HepG2 (cell line): ENCODE measurements at regions not wholly inside any gene's neighbourhood (a gene's known extent, or its start where the extent isn't known, plus 50 kb on each side); places are given as distances from the start of the nearest gene placed in this dataset.

ENCODE experiments used
- CBX1 ChIP-seq: IDR thresholded peaks from one replicate; pipeline ENCODE4 v1.6.1; 2016; ENCODE audit warnings: antibody characterized with exemption, low read depth
- POLR2A ChIP-seq, 2 experiments: IDR thresholded peaks; 2 replicates each; pipeline ENCODE4 v1.6.1; 2011; ENCODE audit warnings: low read depth in 2 of 2, low read length in 2 of 2, mild to moderate bottlenecking in 1 of 2, moderate library complexity in 1 of 2; ENCODE audit not compliant: insufficient read depth in 1 of 2
- SPEN ChIP-seq: sonication (generic); formaldehyde crosslinking; IDR thresholded peaks from 2 replicates; pipeline ENCODE4 v1.5.1; 2020; ENCODE audit warnings: low read depth, mild to moderate bottlenecking, missing genetic modification reagents
- WIZ ChIP-seq: sonication (generic); formaldehyde crosslinking; IDR thresholded peaks from 2 replicates; pipeline ENCODE4 v1.5.1; 2020; ENCODE audit warnings: mild to moderate bottlenecking, missing genetic modification reagents
- ZBTB7A ChIP-seq: sonication (generic); formaldehyde crosslinking; IDR thresholded peaks from 2 replicates; pipeline ENCODE4 v1.8.0; 2022; ENCODE audit warnings: mild to moderate bottlenecking, missing genetic modification reagents
- ZNF83 ChIP-seq: sonication (generic); formaldehyde crosslinking; IDR thresholded peaks from 2 replicates; pipeline ENCODE4 v1.4.0; 2020; ENCODE audit warnings: missing genetic modification reagents, mild to moderate bottlenecking, borderline replicate concordance
- TF ChIP-seq, protein P1 (sequence below): sonication (generic); formaldehyde crosslinking; IDR thresholded peaks from 2 replicates; pipeline ENCODE4 v1.5.1; 2020; ENCODE audit warnings: mild to moderate bottlenecking, missing genetic modification reagents, moderate library complexity
- TF ChIP-seq, protein P2 (sequence below): sonication (generic); formaldehyde crosslinking; IDR thresholded peaks from 2 replicates; pipeline ENCODE4 v1.8.0; 2022; ENCODE audit warnings: missing genetic modification reagents, mild to moderate bottlenecking, borderline replicate concordance
- TF ChIP-seq, protein P3 (sequence below): sonication (generic); formaldehyde crosslinking; IDR thresholded peaks from 2 replicates; pipeline ENCODE4 v1.4.0; 2020; ENCODE audit warnings: missing genetic modification reagents, borderline replicate concordance

DNA sequence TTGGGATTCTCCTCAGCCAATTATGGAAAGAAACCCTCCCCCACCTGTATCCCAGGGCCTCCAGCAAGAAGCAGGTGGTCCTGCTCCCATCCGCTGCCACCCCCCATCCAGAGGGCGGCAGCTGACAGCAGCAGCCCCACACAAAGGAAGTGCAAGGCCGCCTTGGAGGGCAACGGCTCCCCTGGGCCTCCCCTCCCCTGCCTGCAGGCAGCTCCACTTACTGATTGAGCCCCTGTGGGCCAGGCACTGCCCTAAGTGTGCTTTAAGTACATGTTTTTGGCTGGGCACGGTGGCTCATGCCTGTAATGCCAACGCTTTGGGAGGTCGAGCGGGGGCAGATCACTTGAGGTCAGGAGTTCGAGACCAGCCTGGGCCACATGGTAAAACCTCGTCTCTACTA lies 257.6 kb downstream of the PARN start (continued):
- TF ChIP-seq, protein P1, sequence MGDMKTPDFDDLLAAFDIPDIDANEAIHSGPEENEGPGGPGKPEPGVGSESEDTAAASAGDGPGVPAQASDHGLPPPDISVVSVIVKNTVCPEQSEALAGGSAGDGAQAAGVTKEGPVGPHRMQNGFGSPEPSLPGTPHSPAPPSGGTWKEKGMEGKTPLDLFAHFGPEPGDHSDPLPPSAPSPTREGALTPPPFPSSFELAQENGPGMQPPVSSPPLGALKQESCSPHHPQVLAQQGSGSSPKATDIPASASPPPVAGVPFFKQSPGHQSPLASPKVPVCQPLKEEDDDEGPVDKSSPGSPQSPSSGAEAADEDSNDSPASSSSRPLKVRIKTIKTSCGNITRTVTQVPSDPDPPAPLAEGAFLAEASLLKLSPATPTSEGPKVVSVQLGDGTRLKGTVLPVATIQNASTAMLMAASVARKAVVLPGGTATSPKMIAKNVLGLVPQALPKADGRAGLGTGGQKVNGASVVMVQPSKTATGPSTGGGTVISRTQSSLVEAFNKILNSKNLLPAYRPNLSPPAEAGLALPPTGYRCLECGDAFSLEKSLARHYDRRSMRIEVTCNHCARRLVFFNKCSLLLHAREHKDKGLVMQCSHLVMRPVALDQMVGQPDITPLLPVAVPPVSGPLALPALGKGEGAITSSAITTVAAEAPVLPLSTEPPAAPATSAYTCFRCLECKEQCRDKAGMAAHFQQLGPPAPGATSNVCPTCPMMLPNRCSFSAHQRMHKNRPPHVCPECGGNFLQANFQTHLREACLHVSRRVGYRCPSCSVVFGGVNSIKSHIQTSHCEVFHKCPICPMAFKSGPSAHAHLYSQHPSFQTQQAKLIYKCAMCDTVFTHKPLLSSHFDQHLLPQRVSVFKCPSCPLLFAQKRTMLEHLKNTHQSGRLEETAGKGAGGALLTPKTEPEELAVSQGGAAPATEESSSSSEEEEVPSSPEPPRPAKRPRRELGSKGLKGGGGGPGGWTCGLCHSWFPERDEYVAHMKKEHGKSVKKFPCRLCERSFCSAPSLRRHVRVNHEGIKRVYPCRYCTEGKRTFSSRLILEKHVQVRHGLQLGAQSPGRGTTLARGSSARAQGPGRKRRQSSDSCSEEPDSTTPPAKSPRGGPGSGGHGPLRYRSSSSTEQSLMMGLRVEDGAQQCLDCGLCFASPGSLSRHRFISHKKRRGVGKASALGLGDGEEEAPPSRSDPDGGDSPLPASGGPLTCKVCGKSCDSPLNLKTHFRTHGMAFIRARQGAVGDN, result peak; percentile 46; the same call in 1 of the 2 replicates
- TF ChIP-seq WIZ (CRISPR knock-in tag) (0 out of 2 replicates have a peak, but pooled peaks have one; percentile 38), SPEN (CRISPR knock-in tag) (0 out of 2 replicates have a peak, but pooled peaks have one; percentile 32), CBX1 (no peak), ZNF83 (CRISPR knock-in tag) (0 out of 2 replicates have a peak, but pooled peaks have one; percentile 43), ZBTB7A (CRISPR knock-in tag) (0 out of 2 replicates have a peak, but pooled peaks have one; percentile 34), POLR2A (IDR thresholded peaks at IDR 0.05; ENCODE audit: insufficient read depth in 1 of 2, low read depth in 2 of 2, low read length in 2 of 2) (no peak)
- TF ChIP-seq, protein P2, sequence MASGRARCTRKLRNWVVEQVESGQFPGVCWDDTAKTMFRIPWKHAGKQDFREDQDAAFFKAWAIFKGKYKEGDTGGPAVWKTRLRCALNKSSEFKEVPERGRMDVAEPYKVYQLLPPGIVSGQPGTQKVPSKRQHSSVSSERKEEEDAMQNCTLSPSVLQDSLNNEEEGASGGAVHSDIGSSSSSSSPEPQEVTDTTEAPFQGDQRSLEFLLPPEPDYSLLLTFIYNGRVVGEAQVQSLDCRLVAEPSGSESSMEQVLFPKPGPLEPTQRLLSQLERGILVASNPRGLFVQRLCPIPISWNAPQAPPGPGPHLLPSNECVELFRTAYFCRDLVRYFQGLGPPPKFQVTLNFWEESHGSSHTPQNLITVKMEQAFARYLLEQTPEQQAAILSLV (CRISPR knock-in tag), result 0 out of 2 replicates have a peak, but pooled peaks have one; percentile 24
- TF ChIP-seq, protein P3, sequence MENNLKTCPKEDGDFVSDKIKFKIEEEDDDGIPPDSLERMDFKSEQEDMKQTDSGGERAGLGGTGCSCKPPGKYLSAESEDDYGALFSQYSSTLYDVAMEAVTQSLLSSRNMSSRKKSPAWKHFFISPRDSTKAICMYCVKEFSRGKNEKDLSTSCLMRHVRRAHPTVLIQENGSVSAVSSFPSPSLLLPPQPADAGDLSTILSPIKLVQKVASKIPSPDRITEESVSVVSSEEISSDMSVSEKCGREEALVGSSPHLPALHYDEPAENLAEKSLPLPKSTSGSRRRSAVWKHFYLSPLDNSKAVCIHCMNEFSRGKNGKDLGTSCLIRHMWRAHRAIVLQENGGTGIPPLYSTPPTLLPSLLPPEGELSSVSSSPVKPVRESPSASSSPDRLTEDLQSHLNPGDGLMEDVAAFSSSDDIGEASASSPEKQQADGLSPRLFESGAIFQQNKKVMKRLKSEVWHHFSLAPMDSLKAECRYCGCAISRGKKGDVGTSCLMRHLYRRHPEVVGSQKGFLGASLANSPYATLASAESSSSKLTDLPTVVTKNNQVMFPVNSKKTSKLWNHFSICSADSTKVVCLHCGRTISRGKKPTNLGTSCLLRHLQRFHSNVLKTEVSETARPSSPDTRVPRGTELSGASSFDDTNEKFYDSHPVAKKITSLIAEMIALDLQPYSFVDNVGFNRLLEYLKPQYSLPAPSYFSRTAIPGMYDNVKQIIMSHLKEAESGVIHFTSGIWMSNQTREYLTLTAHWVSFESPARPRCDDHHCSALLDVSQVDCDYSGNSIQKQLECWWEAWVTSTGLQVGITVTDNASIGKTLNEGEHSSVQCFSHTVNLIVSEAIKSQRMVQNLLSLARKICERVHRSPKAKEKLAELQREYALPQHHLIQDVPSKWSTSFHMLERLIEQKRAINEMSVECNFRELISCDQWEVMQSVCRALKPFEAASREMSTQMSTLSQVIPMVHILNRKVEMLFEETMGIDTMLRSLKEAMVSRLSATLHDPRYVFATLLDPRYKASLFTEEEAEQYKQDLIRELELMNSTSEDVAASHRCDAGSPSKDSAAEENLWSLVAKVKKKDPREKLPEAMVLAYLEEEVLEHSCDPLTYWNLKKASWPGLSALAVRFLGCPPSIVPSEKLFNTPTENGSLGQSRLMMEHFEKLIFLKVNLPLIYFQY, result no peak
